Activated B cell treated with CpG ODN at 0.5 μM for 24 hours (primary cell): ENCODE measurements at regions not wholly inside any gene's neighbourhood (a gene's known extent, or its start where the extent isn't known, plus 50 kb on each side); places are given as distances from the start of the nearest gene placed in this dataset.
A peak's percentile ranks its signal among the peaks of the same experiment; 100 is the strongest.

Source experiments
- ATAC-seq: fragments of 200-7000 bp; cut with Tn5 transposase; one replicate; pipeline ENCODE4 v1.10.0; 2021; ENCODE audit warnings: low read depth, mild to moderate bottlenecking, moderate library complexity
- CTCF ChIA-PET: fragments of 350-600 bp; sonication (Branson Sonifier 250); formaldehyde crosslinking; loops from one replicate; lab custom pipeline; 2021; ENCODE audit warnings: antibody characterized with exemption; lab: Charles Lee
- POLR2A ChIA-PET: fragments of 350-600 bp; sonication (Branson Sonifier 250); formaldehyde crosslinking; loops from one replicate; lab custom pipeline; 2021; ENCODE audit warnings: antibody characterized with exemption; lab: Charles Lee
- DNase-seq: peaks from one replicate; pipeline ENCODE4 v3.0.0; 2022
- H3K27ac Mint-ChIP-seq: one replicate; pipeline ENCODE4 v1.8.0; 2020; ENCODE audit warnings: mixed read lengths
- H3K27me3 Mint-ChIP-seq: one replicate; pipeline ENCODE4 v1.8.0; 2021; ENCODE audit warnings: mixed read lengths
- H3K36me3 Mint-ChIP-seq: one replicate; pipeline ENCODE4 v1.8.0; 2021; ENCODE audit warnings: low read depth, mixed read lengths
- H3K4me1 Mint-ChIP-seq: one replicate; pipeline ENCODE4 v1.8.0; 2021; ENCODE audit warnings: mixed read lengths
- H3K4me3 Mint-ChIP-seq: one replicate; pipeline ENCODE4 v1.8.0; 2020; ENCODE audit warnings: mild to moderate bottlenecking, mixed read lengths
- H3K9me3 Mint-ChIP-seq: one replicate; pipeline ENCODE4 v1.8.0; 2020; ENCODE audit warnings: mixed read lengths
- intact Hi-C: fragments of 100-400 bp; cut with micrococcal nuclease; formaldehyde crosslinking; loops from one replicate; pipeline ENCODE4 v1.15.1; 2024
- TF ChIP-seq, protein P1 (sequence below): fragments of 200-600 bp; IDR thresholded peaks from one replicate; pipeline ENCODE4 v1.8.0; 2022; ENCODE audit warnings: antibody characterized with exemption, mild to moderate bottlenecking

DNA sequence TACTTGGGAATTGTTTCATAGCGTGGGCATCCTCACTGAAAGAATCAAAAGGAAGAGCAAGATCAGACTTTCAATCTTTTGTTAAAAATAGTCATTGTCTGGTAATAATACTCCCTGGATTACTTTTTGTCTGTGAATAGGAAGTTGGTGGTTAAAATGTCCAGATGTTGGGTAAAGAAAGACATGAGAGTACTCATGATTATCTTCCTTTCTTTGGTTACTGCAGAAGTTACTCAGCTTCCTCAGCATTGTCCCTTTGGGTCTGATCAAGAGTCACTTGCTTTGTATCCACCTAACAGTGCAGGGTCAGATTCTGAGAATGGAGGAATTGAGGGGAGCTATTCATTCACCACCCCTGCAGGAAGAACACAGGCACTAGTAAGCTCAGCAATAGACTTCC, 54.6 kb downstream of the RIN2 start:
- no peak for DNase-seq
- Mint-ChIP-seq H3K4me3 (no peak overlapping the region), H3K9me3 (no peaks in the 10 kb centered on the region), H3K4me1 (peaks cover 64% of the 10 kb centered on the region), H3K27me3 (no peaks in the 10 kb centered on the region), H3K36me3 (no peaks in the 10 kb centered on the region), H3K27ac (no peak overlapping the region)
- no peak for ATAC-seq
- ChIA-PET CTCF (no interaction called here), POLR2A (interaction anchor here (1.5 to 1.6 kb wide), 2 partner anchors 16 to 106 kb away, joined by 4 to 5 read pairs; no protein-coding TSS in a partner anchor)
- intact Hi-C loops, result no loop called here
- TF ChIP-seq, protein P1, sequence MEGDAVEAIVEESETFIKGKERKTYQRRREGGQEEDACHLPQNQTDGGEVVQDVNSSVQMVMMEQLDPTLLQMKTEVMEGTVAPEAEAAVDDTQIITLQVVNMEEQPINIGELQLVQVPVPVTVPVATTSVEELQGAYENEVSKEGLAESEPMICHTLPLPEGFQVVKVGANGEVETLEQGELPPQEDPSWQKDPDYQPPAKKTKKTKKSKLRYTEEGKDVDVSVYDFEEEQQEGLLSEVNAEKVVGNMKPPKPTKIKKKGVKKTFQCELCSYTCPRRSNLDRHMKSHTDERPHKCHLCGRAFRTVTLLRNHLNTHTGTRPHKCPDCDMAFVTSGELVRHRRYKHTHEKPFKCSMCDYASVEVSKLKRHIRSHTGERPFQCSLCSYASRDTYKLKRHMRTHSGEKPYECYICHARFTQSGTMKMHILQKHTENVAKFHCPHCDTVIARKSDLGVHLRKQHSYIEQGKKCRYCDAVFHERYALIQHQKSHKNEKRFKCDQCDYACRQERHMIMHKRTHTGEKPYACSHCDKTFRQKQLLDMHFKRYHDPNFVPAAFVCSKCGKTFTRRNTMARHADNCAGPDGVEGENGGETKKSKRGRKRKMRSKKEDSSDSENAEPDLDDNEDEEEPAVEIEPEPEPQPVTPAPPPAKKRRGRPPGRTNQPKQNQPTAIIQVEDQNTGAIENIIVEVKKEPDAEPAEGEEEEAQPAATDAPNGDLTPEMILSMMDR, result no peak

DNA sequence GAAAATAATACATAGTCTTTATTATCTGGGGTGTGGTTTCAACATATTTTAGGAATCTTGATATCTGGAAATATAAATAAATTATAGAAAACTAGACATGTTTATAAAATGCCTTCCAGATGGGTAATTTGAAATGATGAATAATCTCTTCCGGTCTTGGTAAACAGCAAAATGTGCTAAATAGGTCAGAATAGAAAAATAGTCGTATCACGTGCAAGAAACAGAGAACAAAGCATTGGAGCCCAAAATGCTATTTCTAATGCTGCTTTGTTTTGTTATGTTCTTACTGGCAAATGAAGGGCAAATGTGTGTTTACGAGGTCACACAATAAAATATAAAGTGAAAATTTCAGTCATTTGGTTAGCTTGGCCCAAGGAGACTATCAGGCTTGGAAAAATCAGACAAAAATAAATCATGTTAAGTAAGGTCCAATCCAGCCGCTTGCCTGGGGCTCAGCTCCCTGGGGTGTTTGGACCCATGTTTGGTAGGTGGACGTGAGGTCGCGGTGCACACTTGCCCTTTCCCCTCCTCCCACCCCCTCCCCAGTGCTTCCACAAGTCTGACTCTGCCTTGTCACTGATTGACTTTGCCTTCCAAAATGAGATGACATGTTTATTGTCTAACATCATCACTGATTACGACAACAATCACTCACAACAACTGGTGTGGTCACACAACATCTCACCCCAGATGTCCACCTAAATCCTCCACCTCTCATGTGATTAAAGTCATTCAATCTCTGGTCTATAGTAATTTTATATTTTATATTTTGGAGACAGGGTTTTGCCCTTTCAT, 56.0 kb downstream of the RIN2 start:
- H3K9me3 Mint-ChIP-seq, result no peaks in the 10 kb centered on the region
- H3K27ac Mint-ChIP-seq, result no peak overlapping the region
- H3K4me1 Mint-ChIP-seq, result peaks cover 64% of the 10 kb centered on the region

DNA sequence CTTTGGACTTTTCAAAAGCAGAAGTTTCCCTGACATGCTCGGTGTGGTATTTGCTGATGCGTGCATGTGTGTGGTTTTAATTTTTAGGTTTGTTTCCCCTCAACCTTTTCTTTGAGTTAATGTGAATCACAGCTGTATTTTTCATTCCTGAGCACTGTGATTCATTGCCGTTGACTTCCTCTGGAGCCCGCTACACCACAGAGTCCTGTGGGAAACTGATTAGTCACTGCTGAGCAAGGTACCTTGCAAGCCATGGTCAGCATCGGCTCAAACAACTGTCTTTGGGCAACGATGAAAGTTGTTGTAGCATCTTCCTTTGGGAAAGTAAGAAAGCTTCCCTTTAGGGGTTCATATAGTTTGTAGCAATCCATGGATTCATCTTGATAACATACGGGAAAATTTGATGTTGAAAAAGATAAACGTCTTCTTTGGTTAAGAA, 57.5 kb downstream of the RIN2 start:
- Mint-ChIP-seq H3K27ac (peak overlapping the region; percentile 78), H3K27me3 (no peaks in the 10 kb centered on the region), H3K9me3 (no peaks in the 10 kb centered on the region), H3K4me3 (peak overlapping the region; percentile 72), H3K36me3 (no peaks in the 10 kb centered on the region), H3K4me1 (peaks cover 70% of the 10 kb centered on the region)
- CTCF ChIA-PET, result interaction anchor here (0.6 to 1.4 kb wide), 4 partner anchors 10 to 122 kb away, joined by 3 to 16 read pairs (median 4); no protein-coding TSS in a partner anchor
- ATAC-seq (peak; percentile 91), DNase-seq (peak; percentile 31)
- POLR2A ChIA-PET, result interaction anchor here (0.6 to 1.8 kb wide), 6 partner anchors 12 to 119 kb away, joined by 3 to 6 read pairs (median 4); no protein-coding TSS in a partner anchor
- TF ChIP-seq, protein P1, result no peak
- intact Hi-C loops, result loop anchor here (1.0 kb wide), 4 partner anchors 13 to 180 kb away; no protein-coding TSS in a partner anchor

More for the DNA sequence above, 56.0 kb downstream of the RIN2 start:
- TF ChIP-seq, protein P1, result no peak
- Mint-ChIP-seq H3K36me3 (no peaks in the 10 kb centered on the region), H3K4me3 (no peak overlapping the region), H3K27me3 (no peaks in the 10 kb centered on the region)
- CTCF ChIA-PET, result interaction anchor here (1.2 kb wide), 1 partner anchor 121 kb away, joined by 3 read pairs; no protein-coding TSS in a partner anchor
- ATAC-seq, result no peak
- intact Hi-C loops, result no loop called here
- POLR2A ChIA-PET, result interaction anchor here (1.6 kb wide), 1 partner anchor 107 kb away, joined by 5 read pairs; no protein-coding TSS in a partner anchor
- no peak for DNase-seq

DNA sequence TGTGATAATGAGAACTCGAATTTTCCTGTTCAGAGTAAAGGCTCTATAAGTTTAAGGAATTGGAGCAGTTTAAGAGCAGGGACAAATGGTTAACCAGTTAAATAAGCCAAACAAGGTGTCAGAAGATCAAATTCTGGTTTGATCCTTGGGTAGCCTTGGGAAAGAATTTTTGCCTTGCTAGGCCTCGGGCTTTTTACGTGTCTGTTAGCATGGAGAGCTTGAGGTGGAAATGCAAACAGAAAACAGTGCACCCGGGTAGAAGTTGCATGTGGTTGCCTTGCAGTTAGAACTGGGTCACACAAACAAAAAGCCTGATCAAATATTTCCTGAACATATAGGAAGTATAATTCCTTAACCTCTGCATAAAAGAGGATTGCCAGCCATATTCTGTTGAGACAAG, 58.3 kb downstream of the RIN2 start:
- Mint-ChIP-seq H3K4me1 (peaks cover 72% of the 10 kb centered on the region), H3K36me3 (no peaks in the 10 kb centered on the region), H3K9me3 (no peaks in the 10 kb centered on the region), H3K27ac (no peak overlapping the region), H3K27me3 (no peaks in the 10 kb centered on the region), H3K4me3 (no peak overlapping the region)
- TF ChIP-seq, protein P1, result no peak
- POLR2A ChIA-PET, result interaction anchor here (1.1 to 1.8 kb wide), 2 partner anchors 11 to 115 kb away, joined by 5 to 6 read pairs; no protein-coding TSS in a partner anchor
- CTCF ChIA-PET, result interaction anchor here (1.4 kb wide), 1 partner anchor 12 kb away, joined by 16 read pairs; no protein-coding TSS in a partner anchor
- DNase-seq (no peak), ATAC-seq (no peak)
- intact Hi-C loops, result no loop called here

DNA sequence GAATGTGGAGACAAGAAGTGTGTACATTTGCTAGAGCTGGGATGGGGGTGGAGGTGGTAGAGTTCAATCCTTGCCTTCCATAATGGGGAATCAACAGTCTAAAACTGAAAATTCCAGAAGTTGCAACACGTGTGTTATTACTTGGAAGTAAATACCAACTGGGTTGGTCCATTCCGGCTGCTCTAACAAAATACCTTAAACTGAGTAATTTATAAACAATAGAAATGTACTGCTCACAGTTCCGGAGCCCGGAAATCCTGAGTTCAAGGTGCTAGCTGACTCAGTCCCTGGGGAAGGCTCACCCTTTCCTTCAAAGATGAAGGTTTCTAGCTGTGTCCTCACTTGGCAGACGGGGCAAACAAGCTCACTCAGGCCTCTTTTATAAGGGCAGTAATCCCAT, 59.0 kb downstream of the RIN2 start:
- intact Hi-C loops, result no loop called here
- DNase-seq (no peak), ATAC-seq (no peak)
- Mint-ChIP-seq H3K4me3 (no peak overlapping the region), H3K27ac (no peak overlapping the region), H3K36me3 (no peaks in the 10 kb centered on the region), H3K9me3 (no peaks in the 10 kb centered on the region), H3K4me1 (peaks cover 72% of the 10 kb centered on the region), H3K27me3 (no peaks in the 10 kb centered on the region)
- TF ChIP-seq, protein P1, result no peak
- POLR2A ChIA-PET, result interaction anchor here (1.4 kb wide), 1 partner anchor 11 kb away, joined by 4 read pairs; no protein-coding TSS in a partner anchor
- CTCF ChIA-PET, result interaction anchor here (1.2 kb wide), 1 partner anchor 11 kb away, joined by 9 read pairs; no protein-coding TSS in a partner anchor
